ENCODE measurements at regions not wholly inside any gene's neighbourhood (a gene's known extent, or its start where the extent isn't known, plus 50 kb on each side); places are given as distances from the start of the nearest gene placed in this dataset.

GRCh38 chr4:148980782-148981480 is 538.7 kb upstream of the NR3C2 start:
- no peak for TF ChIP-seq SNAI2 (CRISPR knock-in tag; IDR thresholded peaks at IDR 0.05)
- no peak for TF ChIP-seq OSR1 (CRISPR knock-in tag; IDR thresholded peaks at IDR 0.05)
- TF ChIP-seq ZFP30 (CRISPR knock-in tag; IDR thresholded peaks at IDR 0.05), result no peak
- no peak for TF ChIP-seq ZFP3 (CRISPR knock-in tag; IDR thresholded peaks at IDR 0.05)
- TF ChIP-seq ARNTL (CRISPR knock-in tag; IDR thresholded peaks at IDR 0.05; ENCODE audit: borderline replicate concordance, low read depth), result no peak
- TF ChIP-seq ESRRG (CRISPR knock-in tag; IDR thresholded peaks at IDR 0.05), result no peak
- no peak for TF ChIP-seq TCF4 (CRISPR knock-in tag; IDR thresholded peaks at IDR 0.05; ENCODE audit: borderline replicate concordance)
- no peak for TF ChIP-seq RARB (CRISPR knock-in tag; IDR thresholded peaks at IDR 0.05)
- no peak for TF ChIP-seq BACH2 (CRISPR knock-in tag; IDR thresholded peaks at IDR 0.05; ENCODE audit: borderline replicate concordance)
- TF ChIP-seq, protein P1, sequence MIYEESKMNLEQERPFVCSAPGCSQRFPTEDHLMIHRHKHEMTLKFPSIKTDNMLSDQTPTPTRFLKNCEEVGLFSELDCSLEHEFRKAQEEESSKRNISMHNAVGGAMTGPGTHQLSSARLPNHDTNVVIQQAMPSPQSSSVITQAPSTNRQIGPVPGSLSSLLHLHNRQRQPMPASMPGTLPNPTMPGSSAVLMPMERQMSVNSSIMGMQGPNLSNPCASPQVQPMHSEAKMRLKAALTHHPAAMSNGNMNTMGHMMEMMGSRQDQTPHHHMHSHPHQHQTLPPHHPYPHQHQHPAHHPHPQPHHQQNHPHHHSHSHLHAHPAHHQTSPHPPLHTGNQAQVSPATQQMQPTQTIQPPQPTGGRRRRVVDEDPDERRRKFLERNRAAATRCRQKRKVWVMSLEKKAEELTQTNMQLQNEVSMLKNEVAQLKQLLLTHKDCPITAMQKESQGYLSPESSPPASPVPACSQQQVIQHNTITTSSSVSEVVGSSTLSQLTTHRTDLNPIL (CRISPR knock-in tag; IDR thresholded peaks at IDR 0.05; ENCODE audit: low read depth), result no peak
- TF ChIP-seq, protein P2, sequence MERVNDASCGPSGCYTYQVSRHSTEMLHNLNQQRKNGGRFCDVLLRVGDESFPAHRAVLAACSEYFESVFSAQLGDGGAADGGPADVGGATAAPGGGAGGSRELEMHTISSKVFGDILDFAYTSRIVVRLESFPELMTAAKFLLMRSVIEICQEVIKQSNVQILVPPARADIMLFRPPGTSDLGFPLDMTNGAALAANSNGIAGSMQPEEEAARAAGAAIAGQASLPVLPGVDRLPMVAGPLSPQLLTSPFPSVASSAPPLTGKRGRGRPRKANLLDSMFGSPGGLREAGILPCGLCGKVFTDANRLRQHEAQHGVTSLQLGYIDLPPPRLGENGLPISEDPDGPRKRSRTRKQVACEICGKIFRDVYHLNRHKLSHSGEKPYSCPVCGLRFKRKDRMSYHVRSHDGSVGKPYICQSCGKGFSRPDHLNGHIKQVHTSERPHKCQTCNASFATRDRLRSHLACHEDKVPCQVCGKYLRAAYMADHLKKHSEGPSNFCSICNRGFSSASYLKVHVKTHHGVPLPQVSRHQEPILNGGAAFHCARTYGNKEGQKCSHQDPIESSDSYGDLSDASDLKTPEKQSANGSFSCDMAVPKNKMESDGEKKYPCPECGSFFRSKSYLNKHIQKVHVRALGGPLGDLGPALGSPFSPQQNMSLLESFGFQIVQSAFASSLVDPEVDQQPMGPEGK (CRISPR knock-in tag; IDR thresholded peaks at IDR 0.05; ENCODE audit: borderline replicate concordance), result no peak
- TF ChIP-seq TSHZ2 (CRISPR knock-in tag; IDR thresholded peaks at IDR 0.05), result no peak
- TF ChIP-seq ZNF70 (CRISPR knock-in tag; IDR thresholded peaks at IDR 0.05), result no peak
- no peak for TF ChIP-seq TOX (CRISPR knock-in tag; IDR thresholded peaks at IDR 0.05; ENCODE audit: borderline replicate concordance)
